ENCODE measurements at regions not wholly inside any gene's neighbourhood (a gene's known extent, or its start where the extent isn't known, plus 50 kb on each side); places are given as distances from the start of the nearest gene placed in this dataset.

- no peak overlapping the region for H3K4ac ChIP-seq (ENCODE audit: low read depth, low read length)
- no peak overlapping the region for H2BK20ac ChIP-seq (ENCODE audit: low read depth, low read length)
- no peak overlapping the region for H4K8ac ChIP-seq (ENCODE audit: low read depth in 2 of 2, low read length in 2 of 2)
- no peak overlapping the region for H2BK15ac ChIP-seq (ENCODE audit: low read depth, low read length)
- DNase-seq (no peak), ATAC-seq (ENCODE audit: low read depth) (no peak)
- no peak for TF ChIP-seq RAD21 (IDR thresholded peaks at IDR 0.05; ENCODE audit: low read length)
- TF ChIP-seq CEBPB (IDR thresholded peaks at IDR 0.05; ENCODE audit: low read depth, low read length): no peak
- TF ChIP-seq RCOR1 (IDR thresholded peaks at IDR 0.05; ENCODE audit: insufficient replicate concordance, low read length): no peak
- no peak for TF ChIP-seq MAZ (IDR thresholded peaks at IDR 0.05; ENCODE audit: borderline replicate concordance, low read depth, low read length)
- no peak overlapping the region for H2AK9ac ChIP-seq (replicated peaks; ENCODE audit: low read depth, low read length, poor library complexity)
- ChIA-PET POLR2A (ENCODE audit: unreplicated experiment) (no interaction called here), CTCF (no interaction called here)
- no peaks in the 10 kb centered on the region for H3K9me3 ChIP-seq (ENCODE audit: control insufficient read depth, insufficient read depth, low read length)
- no peak overlapping the region for H4K5ac ChIP-seq (ENCODE audit: low read depth, low read length)
- intact Hi-C loops (cut with micrococcal nuclease): no loop called here
- no peak overlapping the region for H2BK120ac ChIP-seq (ENCODE audit: low read depth, low read length)
- no peaks in the 10 kb centered on the region; the same call in 1 of the 2 replicates for H3K27me3 ChIP-seq (ENCODE audit: control insufficient read depth, insufficient read depth, low read length)
- dilution Hi-C loops (cut with HindIII; ENCODE audit: low sequenced_read_pairs, unreplicated experiment): no loop called here
- H3K27ac ChIP-seq (ENCODE audit: insufficient read depth, low read length): no peak overlapping the region
- H2AK5ac ChIP-seq (ENCODE audit: low read depth, low read length): no peak overlapping the region
- H3K9ac ChIP-seq (ENCODE audit: low read depth, low read length): no peak overlapping the region
- H3K14ac ChIP-seq (replicated peaks; ENCODE audit: low read depth, low read length): no peak overlapping the region
- H3K9me1 ChIP-seq (ENCODE audit: insufficient read depth, low read length): no peaks in the 10 kb centered on the region
- no peak overlapping the region for H3K56ac ChIP-seq (ENCODE audit: extremely low read depth, insufficient read depth, low read length)
- no peak overlapping the region for H4K91ac ChIP-seq (ENCODE audit: insufficient read depth, low read depth, low read length)
- no peak overlapping the region for H3K23ac ChIP-seq (ENCODE audit: low read depth, low read length)
- H2AFZ ChIP-seq (replicated peaks; ENCODE audit: low read length, poor library complexity): no peak overlapping the region
- H3K18ac ChIP-seq (ENCODE audit: low read depth, low read length): no peak overlapping the region
- no CpG with 5 or more reads among the region's 1 CpG for WGBS, 2 experiments (ENCODE audit: extremely low coverage in 2 of 2, insufficient read length in 1 of 2)
- no peaks in the 10 kb centered on the region for H3K4me1 ChIP-seq (ENCODE audit: control insufficient read depth, insufficient read depth, low read length)
- H4K20me1 ChIP-seq (ENCODE audit: insufficient read depth, low read length): no peaks in the 10 kb centered on the region
- no peak overlapping the region for H3K4me2 ChIP-seq (ENCODE audit: low read depth, low read length)
- H2BK5ac ChIP-seq (ENCODE audit: low read depth, low read length, poor library complexity, severe bottlenecking): no peak overlapping the region
- no peaks in the 10 kb centered on the region for H3K36me3 ChIP-seq (ENCODE audit: control insufficient read depth, insufficient read depth, low read length)
- no peak overlapping the region for H3K4me3 ChIP-seq (ENCODE audit: insufficient read depth, low read depth, low read length)
- in situ Hi-C loops (cut with MboI; ENCODE audit: low sequenced_read_pairs): no loop called here
- BruUV-seq (replicated peaks): no TSS peak
- H3K79me1 ChIP-seq (ENCODE audit: low read depth in 1 of 2, low read length in 2 of 2): no peaks in the 10 kb centered on the region
Measured at GRCh38 chr2:18092760-18093159, 214.3 kb downstream of the KCNS3 start.

All from IMR-90 (cell line).